HG03442 (cell line): ENCODE measurements at regions not wholly inside any gene's neighbourhood (a gene's known extent, or its start where the extent isn't known, plus 50 kb on each side); places are given as distances from the start of the nearest gene placed in this dataset.
A peak's percentile ranks its signal among the peaks of the same experiment; 100 is the strongest.
"Not testable (repeated sequence)": the region's sequence is repeated elsewhere in the genome, so short reads cannot be mapped to it uniquely, and the experiment has no call there.

ENCODE experiments used
- ATAC-seq: cut with Tn5 transposase; IDR thresholded peaks from one replicate; pipeline ENCODE4 v1.9.1; 2021; ENCODE audit warnings: mild to moderate bottlenecking, moderate library complexity; ENCODE audit not compliant: unreplicated experiment

- not testable (repeated sequence) for ATAC-seq
These were observed 75.7 kb downstream of the QDPR start for GRCh38 chr4:17436047-17436749.

- no peak for ATAC-seq
These were observed 78.1 kb downstream of the QDPR start for GRCh38 chr4:17433827-17434226.

GRCh38 chr4:17427991-17428390, 83.9 kb downstream of the QDPR start:
- no peak for ATAC-seq

GRCh38 chr4:17426222-17426621, 85.7 kb downstream of the QDPR start:
- ATAC-seq: no peak

GRCh38 chr4:17418010-17418409, 93.9 kb downstream of the QDPR start:
- ATAC-seq: no peak

- ATAC-seq: no peak
These were observed 97.5 kb downstream of the QDPR start for GRCh38 chr4:17414392-17414791.

- ATAC-seq: no peak
These were observed 111.2 kb downstream of the QDPR start for GRCh38 chr4:17400686-17401085.

GRCh38 chr4:17398805-17399204, 113.1 kb downstream of the QDPR start:
- no peak for ATAC-seq

- no peak for ATAC-seq
These were observed 113.9 kb downstream of the QDPR start for GRCh38 chr4:17398035-17398434.

- ATAC-seq: no peak
These were observed 114.3 kb downstream of the QDPR start for GRCh38 chr4:17397611-17398010.

- peak; percentile 77 for ATAC-seq
These were observed 126.5 kb downstream of the QDPR start for GRCh38 chr4:17385403-17385802.

- no peak for ATAC-seq
These were observed 131.5 kb downstream of the QDPR start for GRCh38 chr4:17380347-17380746.

- ATAC-seq: no peak
These were observed 135.7 kb downstream of the QDPR start for GRCh38 chr4:17376205-17376604.

GRCh38 chr4:17373666-17374065, 138.2 kb downstream of the QDPR start:
- ATAC-seq: no peak

GRCh38 chr4:17370818-17371217, 141.1 kb downstream of the QDPR start:
- no peak for ATAC-seq

GRCh38 chr4:17368408-17368807, 143.5 kb downstream of the QDPR start:
- ATAC-seq: no peak

GRCh38 chr4:17367201-17367600, 144.7 kb downstream of the QDPR start:
- ATAC-seq: no peak

GRCh38 chr4:17366496-17366895, 145.4 kb downstream of the QDPR start:
- no peak for ATAC-seq

GRCh38 chr4:17362430-17362829, 149.5 kb downstream of the QDPR start:
- ATAC-seq: no peak

GRCh38 chr4:17358241-17358640, 153.6 kb downstream of the QDPR start:
- no peak for ATAC-seq

- no peak for ATAC-seq
These were observed 155.0 kb downstream of the QDPR start for GRCh38 chr4:17356926-17357325.

- ATAC-seq: no peak
These were observed 159.5 kb downstream of the QDPR start for GRCh38 chr4:17352357-17352756.

GRCh38 chr4:17347445-17347844, 164.4 kb downstream of the QDPR start:
- peak; percentile 61 for ATAC-seq
